ENCODE measurements at regions not wholly inside any gene's neighbourhood (a gene's known extent, or its start where the extent isn't known, plus 50 kb on each side); places are given as distances from the start of the nearest gene placed in this dataset.

DNA sequence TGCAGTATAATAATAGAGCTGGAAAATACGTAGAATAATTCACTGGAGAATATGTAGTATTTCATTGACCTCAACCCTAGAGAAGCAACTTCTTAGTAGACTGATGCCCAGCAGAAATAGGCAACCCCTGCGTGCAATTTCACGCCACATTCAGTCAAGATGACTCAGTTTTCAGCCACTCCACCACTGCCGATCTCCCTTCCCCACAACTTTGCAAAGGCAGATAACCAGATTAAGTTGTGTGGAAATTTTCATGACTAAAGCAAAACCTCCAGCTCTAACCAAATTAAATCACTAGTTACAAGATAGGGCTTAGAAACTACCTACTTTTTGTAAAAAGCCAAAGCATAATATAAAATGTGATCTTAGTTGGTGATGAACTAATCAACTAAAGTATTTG lies 63.3 kb upstream of the STK17B start:
- Histone ChIP-seq H3K9me3 (ENCODE audit: insufficient read depth, low read depth, low read length) (no peaks in the 10 kb centered on the region), H2AFZ (ENCODE audit: low read depth, low read length) (no peak overlapping the region), H3K9ac (ENCODE audit: low read length) (no peak overlapping the region), H3K27me3 (ENCODE audit: insufficient read depth, low read length) (no peaks in the 10 kb centered on the region), H3K4me1 (ENCODE audit: insufficient read depth, low read length) (peaks cover 43% of the 10 kb centered on the region), H3K4me3 (ENCODE audit: insufficient read depth, low read depth, low read length) (no peak overlapping the region), H3K79me2 (ENCODE audit: insufficient read depth, low read length) (no peaks in the 10 kb centered on the region), H4K20me1 (ENCODE audit: insufficient read depth, low read length) (no peaks in the 10 kb centered on the region), H3K27ac (ENCODE audit: low read depth, low read length) (peak overlapping the region; percentile 23), H3K4me2 (ENCODE audit: low read length) (peak overlapping the region; percentile 28), H3K36me3 (ENCODE audit: insufficient read depth, low read length) (no peaks in the 10 kb centered on the region)
- TF ChIP-seq, protein P1, sequence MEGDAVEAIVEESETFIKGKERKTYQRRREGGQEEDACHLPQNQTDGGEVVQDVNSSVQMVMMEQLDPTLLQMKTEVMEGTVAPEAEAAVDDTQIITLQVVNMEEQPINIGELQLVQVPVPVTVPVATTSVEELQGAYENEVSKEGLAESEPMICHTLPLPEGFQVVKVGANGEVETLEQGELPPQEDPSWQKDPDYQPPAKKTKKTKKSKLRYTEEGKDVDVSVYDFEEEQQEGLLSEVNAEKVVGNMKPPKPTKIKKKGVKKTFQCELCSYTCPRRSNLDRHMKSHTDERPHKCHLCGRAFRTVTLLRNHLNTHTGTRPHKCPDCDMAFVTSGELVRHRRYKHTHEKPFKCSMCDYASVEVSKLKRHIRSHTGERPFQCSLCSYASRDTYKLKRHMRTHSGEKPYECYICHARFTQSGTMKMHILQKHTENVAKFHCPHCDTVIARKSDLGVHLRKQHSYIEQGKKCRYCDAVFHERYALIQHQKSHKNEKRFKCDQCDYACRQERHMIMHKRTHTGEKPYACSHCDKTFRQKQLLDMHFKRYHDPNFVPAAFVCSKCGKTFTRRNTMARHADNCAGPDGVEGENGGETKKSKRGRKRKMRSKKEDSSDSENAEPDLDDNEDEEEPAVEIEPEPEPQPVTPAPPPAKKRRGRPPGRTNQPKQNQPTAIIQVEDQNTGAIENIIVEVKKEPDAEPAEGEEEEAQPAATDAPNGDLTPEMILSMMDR (IDR thresholded peaks at IDR 0.05; ENCODE audit: insufficient read depth, low read depth, low read length): no peak
- TF ChIP-seq EZH2 (IDR thresholded peaks at IDR 0.05; ENCODE audit: insufficient read depth, low read length): no peak
- Mint-ChIP-seq H3K36me3 (ENCODE audit: low read depth, unreplicated experiment) (peaks cover 7% of the 10 kb centered on the region), H3K27me3 (ENCODE audit: low read depth, unreplicated experiment) (no peaks in the 10 kb centered on the region), H3K9me3 (ENCODE audit: unreplicated experiment) (no peaks in the 10 kb centered on the region), H3K4me3 (ENCODE audit: unreplicated experiment) (no peak overlapping the region), H3K27ac (ENCODE audit: unreplicated experiment) (peak overlapping the region; percentile 81), H3K4me1 (ENCODE audit: low read depth, unreplicated experiment) (peaks cover 26% of the 10 kb centered on the region)
- DNase-seq (ENCODE audit: low read depth): peak; percentile 91
- peak; percentile 59 for FAIRE-seq

GRCh38 chr2:196238836-196239380 lies 67.5 kb upstream of the STK17B start:
- no peaks in the 10 kb centered on the region for H3K36me3 ChIP-seq (ENCODE audit: insufficient read depth, low read length)
- H3K4me2 ChIP-seq (ENCODE audit: low read length): peak overlapping the region; percentile 13
- no peak overlapping the region for H3K4me3 ChIP-seq (ENCODE audit: insufficient read depth, low read depth, low read length)

More at GRCh38 chr2:196238836-196239380, 67.5 kb upstream of the STK17B start:
- H3K27ac Mint-ChIP-seq (ENCODE audit: unreplicated experiment): no peak overlapping the region
- H3K4me1 ChIP-seq (ENCODE audit: insufficient read depth, low read length): peaks cover 30% of the 10 kb centered on the region
- H3K36me3 Mint-ChIP-seq (ENCODE audit: low read depth, unreplicated experiment): peaks cover 9% of the 10 kb centered on the region
- peak; percentile 73 for DNase-seq (ENCODE audit: low read depth)
- peaks cover 18% of the 10 kb centered on the region for H3K4me1 Mint-ChIP-seq (ENCODE audit: low read depth, unreplicated experiment)
- no peaks in the 10 kb centered on the region for H4K20me1 ChIP-seq (ENCODE audit: insufficient read depth, low read length)
- FAIRE-seq: no peak
- no peaks in the 10 kb centered on the region for H3K27me3 ChIP-seq (ENCODE audit: insufficient read depth, low read length)
- H2AFZ ChIP-seq (ENCODE audit: low read depth, low read length): no peak overlapping the region
- no peaks in the 10 kb centered on the region for H3K79me2 ChIP-seq (ENCODE audit: insufficient read depth, low read length)
- no peak overlapping the region for H3K9ac ChIP-seq (ENCODE audit: low read length)
- no peak for TF ChIP-seq EZH2 (IDR thresholded peaks at IDR 0.05; ENCODE audit: insufficient read depth, low read length)
- TF ChIP-seq, protein P1 (IDR thresholded peaks at IDR 0.05; ENCODE audit: insufficient read depth, low read depth, low read length): no peak
- H3K27ac ChIP-seq (ENCODE audit: low read depth, low read length): peak overlapping the region; percentile 74
- H3K9me3 ChIP-seq (ENCODE audit: insufficient read depth, low read depth, low read length): no peaks in the 10 kb centered on the region
- H3K27me3 Mint-ChIP-seq (ENCODE audit: low read depth, unreplicated experiment): no peaks in the 10 kb centered on the region
- H3K9me3 Mint-ChIP-seq (ENCODE audit: unreplicated experiment): no peaks in the 10 kb centered on the region
- no peak overlapping the region for H3K4me3 Mint-ChIP-seq (ENCODE audit: unreplicated experiment)
